ENCODE measurements at regions not wholly inside any gene's neighbourhood (a gene's known extent, or its start where the extent isn't known, plus 50 kb on each side); places are given as distances from the start of the nearest gene placed in this dataset.
"Not testable (repeated sequence)": the region's sequence is repeated elsewhere in the genome, so short reads cannot be mapped to it uniquely, and the experiment has no call there.

GRCh38 chrX:8042304-8042703 is 115.1 kb upstream of the PNPLA4 start:
- Histone ChIP-seq H4K20me1 (ENCODE audit: insufficient read depth) (no peaks in the 10 kb centered on the region), H3K36me3 (ENCODE audit: low read depth) (no peaks in the 10 kb centered on the region), H3K4me3 (no peak overlapping the region), H3F3A (ENCODE audit: insufficient read depth, low read depth) (no peaks in the 10 kb centered on the region), H2AFZ (no peak overlapping the region), H3K27me3 (ENCODE audit: insufficient read depth, low read depth) (no peaks in the 10 kb centered on the region), H3K9me3 (ENCODE audit: insufficient read depth, low read depth) (no peaks in the 10 kb centered on the region), H3K27ac (no peak overlapping the region), H3K79me2 (ENCODE audit: low read depth) (no peaks in the 10 kb centered on the region), H3K4me1 (replicated peaks; ENCODE audit: insufficient read depth) (no peaks in the 10 kb centered on the region), H3K4me2 (no peak overlapping the region), H3K9me2 (ENCODE audit: insufficient read depth) (no peaks in the 10 kb centered on the region)
- TF ChIP-seq CTCF (conservative IDR thresholded peaks at IDR 0.05) (no peak; the same call in 1 of the 2 replicates), EZH2 (IDR thresholded peaks at IDR 0.05; ENCODE audit: low read depth) (no peak)
- intact Hi-C loops (cut with micrococcal nuclease; ENCODE audit: unreplicated experiment) = no loop called here
- ChIA-PET POLR2A (ENCODE audit: unreplicated experiment) (no interaction called here), CTCF (no interaction called here)
- BruUV-seq (replicated peaks) = no TSS peak
- no peak for DNase-seq

GRCh38 chrX:8039711-8040110 is 112.5 kb upstream of the PNPLA4 start:
- H3K4me1 ChIP-seq (replicated peaks; ENCODE audit: insufficient read depth); intact Hi-C loops (cut with micrococcal nuclease; ENCODE audit: unreplicated experiment); H2AFZ ChIP-seq; POLR2A ChIA-PET (ENCODE audit: unreplicated experiment); H4K20me1 ChIP-seq (ENCODE audit: insufficient read depth); H3K9me3 ChIP-seq (ENCODE audit: insufficient read depth, low read depth); CTCF ChIA-PET; BruUV-seq (replicated peaks); H3K36me3 ChIP-seq (ENCODE audit: low read depth); H3K27ac ChIP-seq; H3K4me3 ChIP-seq; H3F3A ChIP-seq (ENCODE audit: insufficient read depth, low read depth); H3K27me3 ChIP-seq (ENCODE audit: insufficient read depth, low read depth); H3K79me2 ChIP-seq (ENCODE audit: low read depth); H3K4me2 ChIP-seq; H3K9me2 ChIP-seq (ENCODE audit: insufficient read depth); DNase-seq: not testable (repeated sequence)

- Histone ChIP-seq H3K27me3 (ENCODE audit: insufficient read depth, low read depth) (no peaks in the 10 kb centered on the region), H2AFZ (no peak overlapping the region), H3F3A (ENCODE audit: insufficient read depth, low read depth) (no peaks in the 10 kb centered on the region), H3K4me2 (no peak overlapping the region), H3K9me3 (ENCODE audit: insufficient read depth, low read depth) (no peaks in the 10 kb centered on the region), H3K9me2 (ENCODE audit: insufficient read depth) (no peaks in the 10 kb centered on the region), H3K4me1 (replicated peaks; ENCODE audit: insufficient read depth) (no peaks in the 10 kb centered on the region), H3K79me2 (ENCODE audit: low read depth) (no peaks in the 10 kb centered on the region), H4K20me1 (ENCODE audit: insufficient read depth) (no peaks in the 10 kb centered on the region), H3K36me3 (ENCODE audit: low read depth) (no peaks in the 10 kb centered on the region), H3K27ac (no peak overlapping the region), H3K4me3 (no peak overlapping the region)
- BruUV-seq (replicated peaks) = no TSS peak
- POLR2A ChIA-PET (ENCODE audit: unreplicated experiment) = no interaction called here
- CTCF ChIA-PET = no interaction called here
- no peak for TF ChIP-seq EZH2 (IDR thresholded peaks at IDR 0.05; ENCODE audit: low read depth)
- TF ChIP-seq CTCF (conservative IDR thresholded peaks at IDR 0.05) = no peak
- intact Hi-C loops (cut with micrococcal nuclease; ENCODE audit: unreplicated experiment) = no loop called here
- DNase-seq = no peak
Observed at GRCh38 chrX:8037593-8038348, 110.6 kb upstream of the PNPLA4 start.

GRCh38 chrX:8036914-8037313 is 109.7 kb upstream of the PNPLA4 start:
- no peak overlapping the region for H3K4me2 ChIP-seq
- H3K36me3 ChIP-seq (ENCODE audit: low read depth) = no peaks in the 10 kb centered on the region
- ChIA-PET POLR2A (ENCODE audit: unreplicated experiment) (no interaction called here), CTCF (no interaction called here)
- H2AFZ ChIP-seq = no peak overlapping the region
- no peaks in the 10 kb centered on the region for H3K79me2 ChIP-seq (ENCODE audit: low read depth)
- H4K20me1 ChIP-seq (ENCODE audit: insufficient read depth) = no peaks in the 10 kb centered on the region
- no TSS peak for BruUV-seq (replicated peaks)
- intact Hi-C loops (cut with micrococcal nuclease; ENCODE audit: unreplicated experiment) = no loop called here
- H3K9me3 ChIP-seq (ENCODE audit: insufficient read depth, low read depth) = no peaks in the 10 kb centered on the region
- no peaks in the 10 kb centered on the region for H3F3A ChIP-seq (ENCODE audit: insufficient read depth, low read depth)
- TF ChIP-seq EZH2 (IDR thresholded peaks at IDR 0.05; ENCODE audit: low read depth) = no peak
- TF ChIP-seq CTCF (conservative IDR thresholded peaks at IDR 0.05) = no peak
- H3K27me3 ChIP-seq (ENCODE audit: insufficient read depth, low read depth) = no peaks in the 10 kb centered on the region
- H3K4me1 ChIP-seq (replicated peaks; ENCODE audit: insufficient read depth) = no peaks in the 10 kb centered on the region
- H3K27ac ChIP-seq = no peak overlapping the region
- H3K4me3 ChIP-seq = no peak overlapping the region
- DNase-seq = no peak
- H3K9me2 ChIP-seq (ENCODE audit: insufficient read depth) = no peaks in the 10 kb centered on the region
